ENCODE measurements at regions not wholly inside any gene's neighbourhood (a gene's known extent, or its start where the extent isn't known, plus 50 kb on each side); places are given as distances from the start of the nearest gene placed in this dataset.
A peak's percentile ranks its signal among the peaks of the same experiment; 100 is the strongest.
"Not testable (repeated sequence)": the region's sequence is repeated elsewhere in the genome, so short reads cannot be mapped to it uniquely, and the experiment has no call there.

DNA sequence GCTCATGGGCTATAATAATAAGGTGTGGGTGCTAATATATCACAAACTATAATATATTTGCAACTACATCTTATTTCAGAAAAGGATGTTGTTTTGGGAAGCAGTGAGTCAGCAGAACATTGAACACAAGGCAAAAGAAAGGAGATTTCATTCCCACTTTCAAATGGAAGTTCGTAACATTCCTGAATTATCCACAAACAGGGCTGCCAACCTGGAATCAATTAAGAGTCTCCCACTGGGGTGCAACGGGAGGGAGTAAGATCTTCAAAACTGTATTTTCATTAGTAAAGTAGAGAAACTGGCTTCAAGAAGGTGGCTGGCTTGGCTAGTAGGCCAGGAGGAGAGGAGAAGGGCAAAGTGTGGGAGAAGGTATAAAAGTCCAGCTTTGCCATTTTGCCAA is 479.6 kb downstream of the CNTN3 start:
- peaks cover 14% of the 10 kb centered on the region for H3K9me3 ChIP-seq
- H3K36me3 ChIP-seq (replicated peaks) = peaks cover 6% of the 10 kb centered on the region; the same call in 1 of the 2 replicates
- H3K27me3 ChIP-seq (ENCODE audit: low read depth) = no peaks in the 10 kb centered on the region
- no peak overlapping the region for H3K4me3 ChIP-seq
- no peak for DNase-seq (ENCODE audit: low spot score in 2 of 2)
- peaks cover 23% of the 10 kb centered on the region for H3K4me1 ChIP-seq
- in situ Hi-C loops (cut with MboI; ENCODE audit: low sequenced_read_pairs) = no loop called here

DNA sequence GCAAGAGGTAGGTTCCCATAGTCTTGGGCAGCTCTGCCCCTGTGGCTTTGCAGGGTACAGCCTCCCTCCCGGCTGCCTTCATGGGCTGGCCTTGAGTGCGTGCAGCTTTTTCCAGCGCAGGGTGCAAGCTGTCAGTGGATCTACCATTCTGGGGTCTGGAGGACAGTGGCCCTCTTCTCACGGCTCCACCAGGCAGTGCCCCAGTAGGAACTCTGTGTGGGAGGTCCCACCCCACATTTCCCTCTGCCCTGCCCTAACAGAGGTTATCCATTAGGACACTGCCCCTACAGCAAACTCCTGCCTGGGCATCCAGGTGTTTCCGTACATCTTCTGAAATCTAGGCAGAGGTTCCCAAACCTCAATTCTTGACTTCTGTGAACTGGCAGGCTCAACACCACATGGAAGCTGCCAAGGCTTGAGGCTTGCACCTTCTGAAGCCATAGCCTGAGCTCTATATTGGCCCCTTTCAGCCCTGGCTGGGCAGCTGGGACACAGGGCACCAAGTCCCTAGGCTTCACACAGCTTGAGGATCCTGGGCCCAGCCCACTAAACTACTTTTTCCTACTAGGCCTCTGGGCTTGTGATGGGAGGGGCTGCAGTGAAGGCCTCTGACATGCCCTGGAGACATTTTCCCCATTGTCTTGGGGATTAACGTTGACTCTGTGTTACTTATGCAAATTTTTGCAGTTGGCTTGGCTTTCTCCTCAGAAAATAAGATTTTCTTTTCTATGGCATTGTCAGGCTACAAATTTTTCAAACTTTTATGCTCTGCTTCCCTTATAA is 482.7 kb downstream of the CNTN3 start:
- H3K27me3 ChIP-seq (ENCODE audit: low read depth); in situ Hi-C loops (cut with MboI; ENCODE audit: low sequenced_read_pairs); H3K4me3 ChIP-seq; H3K36me3 ChIP-seq (replicated peaks): not testable (repeated sequence)
- Histone ChIP-seq H3K9me3 (peaks cover 14% of the 10 kb centered on the region), H3K4me1 (peaks cover 36% of the 10 kb centered on the region)
- peak; percentile 89 to 93 for DNase-seq (ENCODE audit: low spot score in 2 of 2)

- H3K27me3 ChIP-seq (ENCODE audit: low read depth) = no peaks in the 10 kb centered on the region
- peaks cover 6% of the 10 kb centered on the region; the same call in 1 of the 2 replicates for H3K36me3 ChIP-seq (replicated peaks)
- peaks cover 39% of the 10 kb centered on the region for H3K4me1 ChIP-seq
- no peak overlapping the region for H3K4me3 ChIP-seq
- no peak for DNase-seq (ENCODE audit: low spot score in 2 of 2)
- peaks cover 14% of the 10 kb centered on the region for H3K9me3 ChIP-seq
- in situ Hi-C loops (cut with MboI; ENCODE audit: low sequenced_read_pairs) = no loop called here
These were observed 484.8 kb downstream of the CNTN3 start for GRCh38 chr3:74129611-74130010.

GRCh38 chr3:74129056-74129455 is 485.4 kb downstream of the CNTN3 start:
- peaks cover 14% of the 10 kb centered on the region for H3K9me3 ChIP-seq
- H3K4me3 ChIP-seq = no peak overlapping the region
- DNase-seq (ENCODE audit: low spot score in 2 of 2) = no peak
- peaks cover 39% of the 10 kb centered on the region for H3K4me1 ChIP-seq
- peaks cover 6% of the 10 kb centered on the region; the same call in 1 of the 2 replicates for H3K36me3 ChIP-seq (replicated peaks)
- in situ Hi-C loops (cut with MboI; ENCODE audit: low sequenced_read_pairs) = no loop called here
- no peaks in the 10 kb centered on the region for H3K27me3 ChIP-seq (ENCODE audit: low read depth)

- Histone ChIP-seq H3K27me3 (ENCODE audit: low read depth) (no peaks in the 10 kb centered on the region), H3K4me3 (no peak overlapping the region), H3K36me3 (replicated peaks) (peaks cover 6% of the 10 kb centered on the region; the same call in 1 of the 2 replicates), H3K4me1 (peaks cover 29% of the 10 kb centered on the region), H3K9me3 (peaks cover 10% of the 10 kb centered on the region)
- DNase-seq (ENCODE audit: low spot score in 2 of 2) = no peak
- in situ Hi-C loops (cut with MboI; ENCODE audit: low sequenced_read_pairs) = no loop called here
These were observed 487.2 kb downstream of the CNTN3 start for GRCh38 chr3:74127256-74127655.

DNA sequence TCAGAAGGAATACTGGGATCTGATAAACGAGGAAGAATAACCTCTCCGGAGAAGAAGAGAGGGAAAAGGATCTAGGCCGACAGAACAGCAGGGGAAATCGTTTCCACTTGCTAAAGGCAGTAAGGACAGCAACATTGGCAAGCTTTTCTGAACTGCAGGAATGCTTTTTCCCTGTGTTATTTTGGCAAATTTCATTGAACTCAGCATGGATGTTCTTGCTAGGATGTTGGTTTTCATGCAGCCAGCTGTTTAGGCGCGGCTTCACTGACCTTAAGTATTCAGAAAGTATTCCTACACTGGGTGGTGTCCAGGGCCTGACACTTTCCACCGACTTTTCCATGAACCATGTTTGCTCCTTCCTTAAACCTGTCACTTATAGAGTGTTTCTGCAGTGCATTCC is 489.7 kb downstream of the CNTN3 start:
- Histone ChIP-seq H3K36me3 (replicated peaks) (no peaks in the 10 kb centered on the region), H3K9me3 (no peaks in the 10 kb centered on the region; the same call in 1 of the 2 replicates), H3K4me1 (peaks cover 16% of the 10 kb centered on the region), H3K27me3 (ENCODE audit: low read depth) (no peaks in the 10 kb centered on the region), H3K4me3 (no peak overlapping the region)
- DNase-seq (ENCODE audit: low spot score in 2 of 2) = no peak
- in situ Hi-C loops (cut with MboI; ENCODE audit: low sequenced_read_pairs) = no loop called here

GRCh38 chr3:74122281-74122680 is 492.2 kb downstream of the CNTN3 start:
- DNase-seq (ENCODE audit: low spot score in 2 of 2) = no peak
- Histone ChIP-seq H3K4me1 (peaks cover 3% of the 10 kb centered on the region; the same call in 1 of the 2 replicates), H3K4me3 (no peak overlapping the region), H3K27me3 (ENCODE audit: low read depth) (no peaks in the 10 kb centered on the region), H3K36me3 (replicated peaks) (no peaks in the 10 kb centered on the region), H3K9me3 (no peaks in the 10 kb centered on the region)
- in situ Hi-C loops (cut with MboI; ENCODE audit: low sequenced_read_pairs) = no loop called here

DNA sequence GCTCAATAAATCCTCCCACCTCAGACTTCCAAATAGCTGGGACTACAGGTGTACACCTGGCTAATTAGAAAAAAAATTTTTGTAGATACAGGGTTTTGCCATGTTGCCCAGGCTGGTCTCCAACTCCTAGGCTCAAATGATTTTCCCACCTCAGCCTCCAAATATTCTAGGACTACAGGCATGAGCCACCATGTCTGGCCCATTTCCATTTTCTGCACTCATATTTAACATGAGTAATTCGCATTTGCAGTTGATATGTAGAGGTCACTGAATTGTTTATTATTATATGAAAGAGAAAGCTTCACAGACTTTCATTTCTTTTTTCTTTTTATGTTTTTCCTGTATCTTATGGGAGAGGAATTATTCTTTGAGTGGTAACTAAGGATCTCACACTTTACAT is 492.7 kb downstream of the CNTN3 start:
- peaks cover 3% of the 10 kb centered on the region; the same call in 1 of the 2 replicates for H3K4me1 ChIP-seq
- no peak overlapping the region for H3K4me3 ChIP-seq
- DNase-seq (ENCODE audit: low spot score in 2 of 2) = no peak
- no peaks in the 10 kb centered on the region for H3K9me3 ChIP-seq
- H3K36me3 ChIP-seq (replicated peaks) = no peaks in the 10 kb centered on the region
- in situ Hi-C loops (cut with MboI; ENCODE audit: low sequenced_read_pairs) = no loop called here
- H3K27me3 ChIP-seq (ENCODE audit: low read depth) = no peaks in the 10 kb centered on the region

DNA sequence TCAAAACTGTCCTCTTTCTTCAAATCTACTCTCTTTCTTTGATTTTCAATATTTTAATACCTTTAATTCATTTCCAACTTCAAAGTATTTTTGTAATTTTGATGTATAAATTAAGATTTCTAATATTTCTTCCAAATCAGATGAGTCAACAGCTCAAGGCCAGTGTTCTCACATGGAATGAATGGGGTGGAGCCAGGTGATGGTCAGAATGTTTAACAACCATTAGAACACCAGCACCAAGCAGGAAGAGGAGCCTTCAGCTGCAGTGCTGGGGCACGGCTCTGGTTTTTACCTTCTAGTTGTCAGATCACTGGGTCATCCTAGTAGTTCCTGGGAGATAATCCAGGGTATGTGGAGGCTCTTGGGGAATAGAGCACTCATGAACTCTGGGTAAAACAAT is 494.5 kb upstream of the PDZRN3 start:
- H3K27me3 ChIP-seq (ENCODE audit: low read depth) = no peaks in the 10 kb centered on the region
- in situ Hi-C loops (cut with MboI; ENCODE audit: low sequenced_read_pairs) = no loop called here
- DNase-seq (ENCODE audit: low spot score in 2 of 2) = no peak
- no peaks in the 10 kb centered on the region for H3K9me3 ChIP-seq
- H3K4me1 ChIP-seq = no peaks in the 10 kb centered on the region; the same call in 1 of the 2 replicates
- H3K36me3 ChIP-seq (replicated peaks) = no peaks in the 10 kb centered on the region
- H3K4me3 ChIP-seq = no peak overlapping the region

DNA sequence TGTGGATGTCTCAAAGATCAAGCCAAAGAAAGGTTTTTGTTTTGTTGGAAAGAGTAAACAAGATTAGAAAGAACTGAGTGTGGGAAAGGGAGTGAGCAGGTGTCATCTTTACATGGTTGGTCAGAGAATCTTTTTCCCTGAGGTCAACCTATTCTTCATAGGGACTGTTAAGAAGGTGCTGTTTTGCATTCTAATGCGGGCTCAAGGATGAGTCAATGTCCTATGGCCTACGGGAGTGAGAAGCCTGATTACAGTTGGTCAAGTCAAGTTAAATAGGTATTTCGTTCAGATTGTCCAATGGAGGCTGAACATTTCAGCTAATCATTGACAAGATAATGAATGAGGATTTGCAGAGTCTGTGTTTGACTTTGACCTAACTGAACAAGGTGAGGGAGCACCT is 491.2 kb upstream of the PDZRN3 start:
- in situ Hi-C loops (cut with MboI; ENCODE audit: low sequenced_read_pairs) = no loop called here
- H3K9me3 ChIP-seq = no peaks in the 10 kb centered on the region
- no peaks in the 10 kb centered on the region for H3K36me3 ChIP-seq (replicated peaks)
- H3K27me3 ChIP-seq (ENCODE audit: low read depth) = no peaks in the 10 kb centered on the region
- H3K4me1 ChIP-seq = 0 out of 2 replicates have a peak, but pooled peaks cover 3% of the 10 kb centered on the region
- no peak overlapping the region for H3K4me3 ChIP-seq
- DNase-seq (ENCODE audit: low spot score in 2 of 2) = no peak

DNA sequence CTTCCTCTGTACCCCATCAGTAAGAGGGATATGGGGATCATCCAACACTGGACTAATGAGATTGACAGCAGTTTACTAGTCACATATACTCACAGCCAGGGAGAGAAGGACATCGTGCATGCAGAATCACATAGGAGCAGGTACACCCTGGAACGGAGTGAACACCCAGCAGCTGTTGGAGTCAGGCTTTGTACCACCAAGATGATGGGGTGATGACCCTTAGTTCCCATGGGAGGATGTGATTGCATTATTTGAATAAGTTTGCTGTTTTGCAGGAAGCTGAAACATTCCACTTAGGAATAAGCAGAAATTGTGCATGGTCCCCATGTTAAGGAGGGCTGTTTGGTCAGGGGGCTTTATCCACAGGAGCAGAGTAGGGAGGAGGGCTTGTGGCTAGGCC is 482.7 kb upstream of the PDZRN3 start:
- in situ Hi-C loops (cut with MboI; ENCODE audit: low sequenced_read_pairs) = no loop called here
- no peaks in the 10 kb centered on the region for H3K9me3 ChIP-seq
- no peaks in the 10 kb centered on the region for H3K27me3 ChIP-seq (ENCODE audit: low read depth)
- H3K4me1 ChIP-seq = peaks cover 10% of the 10 kb centered on the region
- no peaks in the 10 kb centered on the region for H3K36me3 ChIP-seq (replicated peaks)
- no peak for DNase-seq (ENCODE audit: low spot score in 2 of 2)
- no peak overlapping the region for H3K4me3 ChIP-seq

DNA sequence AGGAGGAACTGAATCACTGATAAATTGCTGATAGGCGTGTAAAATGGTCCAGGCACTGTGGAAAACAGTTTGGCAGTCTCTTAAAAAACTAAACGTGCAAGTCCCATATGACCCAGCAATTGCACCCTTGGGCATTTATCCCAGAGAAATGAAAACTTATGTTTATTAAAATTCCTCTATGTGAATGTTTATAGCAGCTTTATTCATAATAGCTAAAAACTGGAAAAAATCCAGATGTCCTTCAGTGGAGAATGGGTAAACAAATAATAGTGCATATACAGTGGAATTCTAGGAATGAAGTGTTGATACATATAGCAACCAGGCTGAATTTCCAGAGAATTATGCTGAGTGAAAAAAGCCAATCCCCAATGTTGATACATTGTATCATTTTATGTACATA is 482.2 kb upstream of the PDZRN3 start:
- H3K9me3 ChIP-seq = no peaks in the 10 kb centered on the region
- no peaks in the 10 kb centered on the region for H3K36me3 ChIP-seq (replicated peaks)
- peaks cover 10% of the 10 kb centered on the region for H3K4me1 ChIP-seq
- H3K4me3 ChIP-seq = no peak overlapping the region
- no peak for DNase-seq (ENCODE audit: low spot score in 2 of 2)
- in situ Hi-C loops (cut with MboI; ENCODE audit: low sequenced_read_pairs) = no loop called here
- H3K27me3 ChIP-seq (ENCODE audit: low read depth) = no peaks in the 10 kb centered on the region

DNA sequence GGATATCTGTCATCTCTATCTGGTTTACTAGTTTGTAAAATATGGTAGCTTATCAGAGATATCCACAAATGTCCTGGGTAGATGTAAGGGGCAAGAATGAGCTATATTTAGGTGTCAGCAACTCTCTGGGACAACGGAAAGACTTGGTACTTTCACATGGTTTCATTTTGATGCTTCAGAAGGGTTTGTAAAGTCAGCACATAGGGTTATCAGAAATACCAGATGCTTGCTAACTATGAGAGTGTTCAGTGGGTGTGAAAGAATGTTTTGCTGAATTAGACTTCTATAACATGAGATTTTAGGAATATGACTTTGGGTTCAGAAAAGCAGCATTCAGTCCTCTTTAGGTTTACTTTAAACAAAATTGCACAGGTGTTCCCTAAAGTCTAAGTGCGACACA is 466.5 kb upstream of the PDZRN3 start:
- in situ Hi-C loops (cut with MboI; ENCODE audit: low sequenced_read_pairs) = no loop called here
- no peak overlapping the region for H3K4me3 ChIP-seq
- H3K36me3 ChIP-seq (replicated peaks) = no peaks in the 10 kb centered on the region
- no peaks in the 10 kb centered on the region for H3K9me3 ChIP-seq
- no peaks in the 10 kb centered on the region for H3K27me3 ChIP-seq (ENCODE audit: low read depth)
- DNase-seq (ENCODE audit: low spot score in 2 of 2) = no peak
- H3K4me1 ChIP-seq = no peaks in the 10 kb centered on the region

DNA sequence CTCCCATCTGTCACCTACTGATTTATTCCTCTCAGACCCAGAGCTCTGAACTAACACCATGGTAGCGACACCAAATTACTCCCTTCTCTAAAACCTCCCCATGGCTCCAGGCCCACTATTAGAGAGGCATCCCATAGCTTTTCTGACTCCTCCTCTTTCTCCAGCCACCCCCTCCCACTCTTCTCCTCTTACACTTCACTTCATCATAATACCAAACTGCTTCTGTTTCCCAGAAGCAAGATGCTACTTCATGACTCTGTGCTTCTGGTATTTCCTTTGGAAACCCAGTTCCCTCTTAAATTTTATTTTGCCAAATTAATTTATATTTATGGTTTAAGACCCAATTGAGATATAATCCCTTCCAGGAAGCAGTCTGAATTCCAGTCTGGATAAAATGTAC is 465.1 kb upstream of the PDZRN3 start:
- Histone ChIP-seq H3K4me1 (no peaks in the 10 kb centered on the region), H3K4me3 (no peak overlapping the region), H3K27me3 (ENCODE audit: low read depth) (no peaks in the 10 kb centered on the region), H3K36me3 (replicated peaks) (no peaks in the 10 kb centered on the region), H3K9me3 (no peaks in the 10 kb centered on the region)
- DNase-seq (ENCODE audit: low spot score in 2 of 2) = no peak
- in situ Hi-C loops (cut with MboI; ENCODE audit: low sequenced_read_pairs) = no loop called here
